HG02981 (cell line): ENCODE measurements at regions not wholly inside any gene's neighbourhood (a gene's known extent, or its start where the extent isn't known, plus 50 kb on each side); places are given as distances from the start of the nearest gene placed in this dataset.
"Not testable (repeated sequence)": the region's sequence is repeated elsewhere in the genome, so short reads cannot be mapped to it uniquely, and the experiment has no call there.

ENCODE experiments used
- ATAC-seq: cut with Tn5 transposase; IDR thresholded peaks from one replicate; pipeline ENCODE4 v1.9.1; 2021; ENCODE audit warnings: mild to moderate bottlenecking, moderate library complexity; ENCODE audit not compliant: unreplicated experiment

GRCh38 chr9:105972466-105973204 is 278.3 kb downstream of the TMEM38B start:
- no peak for ATAC-seq

GRCh38 chr9:105973951-105974351 is 279.6 kb downstream of the TMEM38B start:
- ATAC-seq = no peak

- ATAC-seq = no peak
Measured at GRCh38 chr9:105975886-105976645, 281.7 kb downstream of the TMEM38B start.

- no peak for ATAC-seq
Measured at GRCh38 chr9:105978336-105978735, 284.0 kb downstream of the TMEM38B start.

GRCh38 chr9:105978826-105979225 is 284.5 kb downstream of the TMEM38B start:
- ATAC-seq = no peak

DNA sequence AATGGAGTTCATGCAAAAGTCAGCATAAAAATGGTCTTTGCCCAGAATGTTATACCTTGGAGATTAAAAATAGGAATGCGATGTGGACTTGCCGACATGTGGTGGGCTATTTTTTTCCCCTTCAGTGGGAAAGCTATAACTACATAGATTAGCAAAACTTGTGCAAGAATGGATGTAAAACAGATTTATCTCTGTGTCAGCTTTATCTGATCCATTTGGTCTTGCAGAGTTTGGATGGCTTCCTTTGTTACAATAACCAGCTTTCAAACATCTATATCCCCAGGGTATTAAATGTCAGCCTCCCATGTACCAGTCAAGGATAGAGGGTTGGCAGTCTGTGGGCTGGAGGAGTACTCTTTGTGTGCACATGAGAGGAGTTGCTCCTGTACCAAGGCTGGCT is 284.9 kb downstream of the TMEM38B start:
- no peak for ATAC-seq

DNA sequence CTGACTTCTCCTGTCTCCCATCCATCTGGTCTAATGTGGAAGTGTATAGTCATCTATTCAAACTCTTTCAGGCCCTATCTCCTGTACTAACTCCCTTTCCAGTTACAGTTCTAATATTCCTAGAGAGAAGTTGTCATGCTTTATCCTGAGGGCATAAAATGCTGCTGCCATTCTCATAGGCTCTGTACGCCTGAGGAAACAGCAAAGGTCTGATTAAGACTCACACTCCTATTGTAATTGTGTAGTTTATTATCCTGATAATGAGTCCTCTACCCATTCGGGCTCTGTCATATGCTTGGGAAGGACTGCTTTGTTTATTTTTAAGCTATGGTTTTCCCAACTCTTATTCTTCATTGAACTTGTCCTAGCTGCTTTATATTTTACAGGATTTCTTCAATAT is 290.4 kb downstream of the TMEM38B start:
- no peak for ATAC-seq

DNA sequence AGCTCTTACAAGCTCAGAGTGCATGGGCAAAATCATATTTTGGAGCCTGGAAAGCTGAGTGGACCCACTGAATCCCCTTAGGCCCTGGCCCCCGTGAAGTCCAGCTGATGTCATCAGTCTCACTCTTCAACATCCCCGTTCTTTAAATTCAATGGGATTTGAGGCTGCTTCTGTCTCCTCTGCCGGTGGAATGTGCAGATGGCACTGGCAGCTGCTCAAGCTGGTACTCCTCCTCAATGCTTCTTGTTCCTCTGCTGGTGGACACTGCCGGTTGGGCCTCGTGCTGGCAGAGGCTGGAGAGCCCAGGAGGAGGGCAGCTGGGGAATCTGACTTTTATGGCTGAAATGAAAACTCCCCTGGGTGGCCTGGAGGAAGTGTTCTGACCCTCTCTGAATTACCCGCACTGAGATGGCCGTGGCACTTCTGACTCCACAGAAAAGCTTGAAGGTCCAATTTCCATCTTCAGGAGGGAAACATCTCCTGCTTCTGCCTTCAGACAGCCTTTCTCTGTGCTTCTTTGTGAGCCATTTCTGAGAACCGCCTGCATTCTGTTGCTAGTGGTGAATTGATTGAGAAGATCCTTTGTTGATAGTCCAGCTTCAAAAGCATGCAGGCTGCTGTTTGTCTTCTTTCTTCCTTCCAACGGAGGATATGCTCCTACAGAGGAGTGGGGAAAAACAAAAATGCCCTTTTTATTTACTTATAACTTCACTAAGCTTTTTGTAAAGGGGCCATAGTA is 298.9 kb downstream of the TMEM38B start:
- no peak for ATAC-seq

GRCh38 chr9:105993921-105994715 is 299.8 kb downstream of the TMEM38B start:
- no peak for ATAC-seq

GRCh38 chr9:105994970-105995369 is 300.6 kb downstream of the TMEM38B start:
- peak; percentile 66 for ATAC-seq

- no peak for ATAC-seq
Measured at GRCh38 chr9:106017198-106017740, 322.9 kb downstream of the TMEM38B start.

DNA sequence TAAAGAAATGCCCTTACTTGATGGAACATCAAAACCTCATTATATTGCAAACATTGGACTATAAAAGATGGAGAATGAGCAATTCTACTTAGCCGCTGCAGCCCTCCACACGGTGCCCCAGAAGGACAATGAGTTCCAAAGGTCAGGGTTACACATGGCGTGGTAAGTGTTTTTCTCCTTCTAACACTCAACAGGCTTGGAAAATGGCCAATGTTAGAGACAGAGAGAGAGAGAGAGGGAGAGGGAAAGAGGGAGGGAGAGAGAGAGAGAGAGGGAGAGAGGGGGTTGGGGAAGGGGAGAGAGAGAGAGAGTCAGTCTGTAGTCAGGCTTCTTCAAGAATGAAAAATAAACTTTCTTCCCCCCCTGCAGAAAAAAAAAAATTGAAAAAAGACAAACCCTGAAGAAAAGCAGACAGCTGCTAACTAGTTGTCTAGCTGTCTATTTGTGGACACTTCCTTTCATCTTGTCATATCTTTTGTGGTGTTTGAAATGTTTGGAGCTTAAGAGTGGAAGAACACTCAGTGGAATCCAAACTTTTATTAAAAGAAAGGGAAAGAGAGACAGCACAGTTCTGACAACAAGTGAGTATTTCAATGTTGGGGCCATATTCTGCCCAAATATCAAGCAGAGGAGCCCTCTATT is 324.8 kb downstream of the TMEM38B start:
- ATAC-seq = no peak

GRCh38 chr9:106019702-106020101 is 325.4 kb downstream of the TMEM38B start:
- no peak for ATAC-seq

- ATAC-seq = no peak
Measured at GRCh38 chr9:106020186-106020585, 325.8 kb downstream of the TMEM38B start.

GRCh38 chr9:106023455-106023854 is 329.1 kb downstream of the TMEM38B start:
- ATAC-seq = no peak

DNA sequence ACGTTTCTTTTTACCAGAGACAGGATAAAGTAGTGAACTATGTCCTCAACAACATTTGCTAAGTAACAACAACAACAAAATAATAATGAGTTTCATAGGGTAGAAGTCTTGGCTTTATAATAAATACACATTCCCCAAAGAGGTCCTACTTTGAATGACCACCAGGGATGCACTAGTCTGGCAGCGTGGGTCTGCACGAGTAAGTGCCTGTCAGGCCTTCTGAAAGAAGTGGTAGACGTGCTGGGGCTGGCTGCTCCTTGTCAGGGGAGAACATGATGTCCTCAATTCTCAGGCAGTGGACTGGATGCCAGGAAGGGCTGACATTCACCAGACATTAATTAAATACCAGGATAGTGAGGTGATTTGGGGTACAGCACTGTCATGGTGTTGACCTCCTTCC is 331.1 kb downstream of the TMEM38B start:
- ATAC-seq = no peak

DNA sequence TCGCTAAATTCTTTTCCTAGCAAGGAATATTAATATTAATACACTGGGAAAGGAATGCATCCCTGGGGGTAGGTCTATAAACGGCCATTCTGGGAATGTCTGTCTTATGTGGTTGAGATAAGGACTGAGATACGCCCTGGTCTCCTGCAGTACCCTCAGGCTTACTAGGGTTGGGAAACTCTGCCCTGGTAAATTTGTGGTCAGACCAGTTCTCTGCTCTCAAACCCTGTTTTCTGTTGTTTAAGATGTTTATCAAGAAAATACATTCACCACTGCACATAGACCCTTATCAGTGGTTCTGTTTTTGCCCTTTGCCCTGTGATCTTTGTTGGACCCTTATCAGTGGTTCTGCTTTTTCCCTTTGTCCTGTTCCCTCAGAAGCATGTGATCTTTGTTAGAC is 335.8 kb downstream of the TMEM38B start:
- not testable (repeated sequence) for ATAC-seq

- no peak for ATAC-seq
Measured at GRCh38 chr9:106032978-106033377, 338.6 kb downstream of the TMEM38B start.

DNA sequence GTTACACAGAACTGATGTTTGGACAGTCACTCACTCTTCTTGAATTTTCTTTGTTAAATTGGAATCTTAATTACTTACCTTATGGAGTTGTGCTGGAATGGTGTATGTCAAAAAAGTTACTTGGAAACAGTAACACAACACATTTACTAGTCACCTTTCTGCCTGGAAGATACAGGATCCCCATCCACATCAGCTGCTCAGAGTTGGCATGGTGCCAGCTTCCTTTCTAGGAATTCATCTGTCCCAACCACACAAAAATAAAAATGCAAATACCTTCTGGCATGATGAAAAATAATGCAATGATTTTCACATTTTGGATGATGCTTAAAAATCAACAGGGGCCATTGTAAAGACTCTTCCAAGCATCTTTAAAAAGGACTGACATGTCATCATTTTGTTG is 341.5 kb downstream of the TMEM38B start:
- ATAC-seq = no peak
